GM12878 (cell line): ENCODE measurements at regions not wholly inside any gene's neighbourhood (a gene's known extent, or its start where the extent isn't known, plus 50 kb on each side); places are given as distances from the start of the nearest gene placed in this dataset.

Source experiments
- ATAC-seq: fragments of 200-7000 bp; cut with Tn5 transposase; 3 replicates; pipeline ENCODE4 v1.9.1; 2020; ENCODE audit warnings: mild to moderate bottlenecking, moderate library complexity
- BruUV-seq: library from RNA; stranded (reverse); fragments of 400-500 nt; replicated peaks from 2 replicates; lab custom pipeline; 2021; lab: Mats Ljungman, UMichigan
- CTCF ChIA-PET: fragments of 300-600 bp; sonication (Branson Sonifier 250); formaldehyde crosslinking; extraction: SDS; loops from one replicate; lab custom pipeline; 2021; ENCODE audit warnings: inconsistent platforms; lab: Yijun Ruan, JAX
- POLR2A ChIA-PET: fragments of 350-600 bp; formaldehyde crosslinking; extraction: SDS; loops from one replicate; lab custom pipeline; 2021; ENCODE audit warnings: inconsistent platforms; lab: Charles Lee
- RAD21 ChIA-PET: fragments of 300-600 bp; sonication (Branson Sonifier 250); formaldehyde crosslinking; loops from one replicate; lab custom pipeline; 2023; ENCODE audit warnings: antibody characterized with exemption; ENCODE audit not compliant: unreplicated experiment; lab: Charles Lee
- SMC1A ChIA-PET: fragments of 300-600 bp; sonication (Branson Sonifier 250); formaldehyde crosslinking; loops from one replicate; lab custom pipeline; 2023; ENCODE audit not compliant: unreplicated experiment, uncharacterized antibody; lab: Charles Lee
- DNase-seq: peaks from one replicate; pipeline ENCODE4 v3.0.0-alpha.2; 2011; ENCODE audit warnings: low read depth, low spot score
- FAIRE-seq: peaks from 3 replicates; lab custom pipeline; 2011; peaks lifted over from hg19 to GRCh38; lab: Jason Lieb, UNC
- H2AFZ ChIP-seq: 2 replicates; pipeline ENCODE4 v1.6.0; 2011; ENCODE audit warnings: low read depth, low read length, control low read depth; ENCODE audit not compliant: control insufficient read depth
- H3K27ac ChIP-seq: 2 replicates; pipeline ENCODE4 v1.5.1; 2011; ENCODE audit warnings: control low read depth; ENCODE audit not compliant: control insufficient read depth, insufficient read depth
- H3K27me3 ChIP-seq, 2 experiments: replicated peaks in 1 of 2; 2 replicates each; pipeline versions ENCODE4 v1.6.0 to v1.6.1; 2011; ENCODE audit warnings: low read length in 1 of 2; ENCODE audit not compliant: control insufficient read depth in 2 of 2, insufficient read depth in 2 of 2
- H3K36me3 ChIP-seq, 2 experiments: 2 replicates each; pipeline ENCODE4 v1.5.1; 2011; ENCODE audit warnings: low read length in 1 of 2; ENCODE audit not compliant: control insufficient read depth in 2 of 2, insufficient read depth in 2 of 2
- H3K4me1 ChIP-seq: 2 replicates; pipeline ENCODE4 v1.6.1; 2011; ENCODE audit warnings: mild to moderate bottlenecking, low read length, moderate library complexity, mixed read lengths; ENCODE audit not compliant: control insufficient read depth, insufficient read depth
- H3K4me2 ChIP-seq: 2 replicates; pipeline ENCODE4 v1.6.0; 2011; ENCODE audit warnings: control low read depth; ENCODE audit not compliant: control insufficient read depth, insufficient read depth
- H3K4me3 ChIP-seq: fragments of 200-600 bp; sonication (generic); 2 replicates; pipeline ENCODE4 v1.5.1; 2016
- H3K79me2 ChIP-seq: 2 replicates; pipeline ENCODE4 v1.6.0; 2011; ENCODE audit warnings: low read length; ENCODE audit not compliant: control insufficient read depth, insufficient read depth
- H3K9ac ChIP-seq: 2 replicates; pipeline ENCODE4 v1.8.0; 2011; ENCODE audit warnings: low read length, control low read depth, mixed read lengths; ENCODE audit not compliant: control insufficient read depth, insufficient read depth
- H3K9me3 ChIP-seq: replicated peaks from 3 replicates; pipeline ENCODE4 v1.5.1; 2011; ENCODE audit warnings: mild to moderate bottlenecking, low read length; ENCODE audit not compliant: control insufficient read depth, insufficient read depth
- H4K20me1 ChIP-seq: 2 replicates; pipeline ENCODE4 v1.6.0; 2011; ENCODE audit not compliant: control insufficient read depth, insufficient read depth
- ASH2L ChIP-seq: fragments of 300-600, 200-600 bp; sonication (generic); IDR thresholded peaks from 2 replicates; pipeline ENCODE4 v1.6.1; 2017; ENCODE audit warnings: low read depth, mild to moderate bottlenecking, borderline replicate concordance
- BCL11A ChIP-seq: IDR thresholded peaks from 2 replicates; pipeline ENCODE4 v1.6.1; 2011; ENCODE audit warnings: low read depth, low read length
- BRCA1 ChIP-seq: IDR thresholded peaks from 2 replicates; pipeline ENCODE4 v1.6.1; 2011; ENCODE audit warnings: low read depth, low read length, improper control_type of control experiment
- CBX3 ChIP-seq: fragments of 200-600 bp; sonication (generic); IDR thresholded peaks from 2 replicates; pipeline ENCODE4 v1.6.1; 2016; ENCODE audit warnings: low read depth, borderline replicate concordance
- CBX5 ChIP-seq: sonication (generic); IDR thresholded peaks from 2 replicates; pipeline ENCODE4 v1.6.1; 2016; ENCODE audit warnings: low read depth, moderate library complexity, mild to moderate bottlenecking, inconsistent platforms
- CEBPB ChIP-seq, 2 experiments: fragments of 150-350 bp in 1 of 2; IDR thresholded peaks; 2 replicates each; pipeline ENCODE4 v1.6.1; 2012 to 2014; ENCODE audit warnings: low read depth in 2 of 2, low read length in 2 of 2, borderline replicate concordance in 1 of 2, inconsistent platforms in 1 of 2
- CHD1 ChIP-seq: IDR thresholded peaks from 2 replicates; pipeline ENCODE4 v1.6.1; 2012; ENCODE audit warnings: low read depth, low read length, improper control_type of control experiment
- EZH2 ChIP-seq: IDR thresholded peaks from 2 replicates; pipeline ENCODE4 v1.6.1; 2012; ENCODE audit warnings: low read depth, mild to moderate bottlenecking, control low read depth, inconsistent platforms, low read length, borderline replicate concordance; ENCODE audit not compliant: control insufficient read depth
- GATAD2B ChIP-seq: fragments of 450-650 bp; conservative IDR thresholded peaks from 2 replicates; pipeline ENCODE4 v1.6.1; 2017; ENCODE audit warnings: low read depth, mild to moderate bottlenecking, moderate library complexity
- IRF4 ChIP-seq: IDR thresholded peaks from 2 replicates; pipeline ENCODE4 v1.6.1; 2011; ENCODE audit warnings: low read depth, low read length
- JUNB ChIP-seq: IDR thresholded peaks from 2 replicates; pipeline ENCODE4 v1.6.1; 2016; ENCODE audit warnings: antibody characterized with exemption, mild to moderate bottlenecking
- KAT2A ChIP-seq: conservative IDR thresholded peaks from 2 replicates; pipeline ENCODE4 v1.6.1; 2011; ENCODE audit warnings: low read depth, low read length; ENCODE audit not compliant: control insufficient read depth
- KLF5 ChIP-seq: fragments of 450-650 bp; IDR thresholded peaks from 2 replicates; pipeline ENCODE4 v1.6.1; 2014; ENCODE audit warnings: mild to moderate bottlenecking; ENCODE audit not compliant: partially characterized antibody
- NR2C2 ChIP-seq: IDR thresholded peaks from 2 replicates; pipeline ENCODE4 v1.6.1; 2011; ENCODE audit warnings: borderline replicate concordance, low read depth; ENCODE audit not compliant: control insufficient read depth, insufficient read length
- PML ChIP-seq: IDR thresholded peaks from 2 replicates; pipeline ENCODE4 v1.6.1; 2012; ENCODE audit warnings: low read length, inconsistent platforms
- POLR2AphosphoS2 ChIP-seq: IDR thresholded peaks from 2 replicates; pipeline ENCODE4 v1.6.1; 2011; ENCODE audit warnings: low read depth, mild to moderate bottlenecking, low read length, improper control_type of control experiment, moderate library complexity
- SMARCA5 ChIP-seq: fragments of 450-650 bp; IDR thresholded peaks from 2 replicates; pipeline ENCODE4 v1.6.1; 2017; ENCODE audit warnings: mild to moderate bottlenecking
- TARDBP ChIP-seq: IDR thresholded peaks from 2 replicates; pipeline ENCODE4 v1.6.1; 2016; ENCODE audit warnings: borderline replicate concordance
- whole genome bisulfite sequencing: methylation state at CpG from one replicate; pipeline ENCODE4 v1.1.6; 2016; ENCODE audit warnings: low lambda C conversion rate; ENCODE audit not compliant: insufficient replicate concordance, insufficient coverage; ENCODE audit errors: missing lambda C conversion rate; 5-methylcytosine and 5-hydroxymethylcytosine counted together
- in situ Hi-C: fragments of 300-500 bp; cut with MboI; formaldehyde crosslinking; loops from 9 replicates; pipeline ENCODE4 v1.14.3; 2018; ENCODE audit warnings: mixed read lengths
- intact Hi-C: fragments of 100-400 bp; cut with micrococcal nuclease; formaldehyde crosslinking; loops from one replicate; pipeline ENCODE4 v1.14.2; 2022; ENCODE audit not compliant: unreplicated experiment
- TF ChIP-seq, protein P1 (sequence below): fragments of 450-650 bp; IDR thresholded peaks from 2 replicates; pipeline ENCODE4 v1.6.1; 2016; ENCODE audit warnings: mild to moderate bottlenecking

DNA sequence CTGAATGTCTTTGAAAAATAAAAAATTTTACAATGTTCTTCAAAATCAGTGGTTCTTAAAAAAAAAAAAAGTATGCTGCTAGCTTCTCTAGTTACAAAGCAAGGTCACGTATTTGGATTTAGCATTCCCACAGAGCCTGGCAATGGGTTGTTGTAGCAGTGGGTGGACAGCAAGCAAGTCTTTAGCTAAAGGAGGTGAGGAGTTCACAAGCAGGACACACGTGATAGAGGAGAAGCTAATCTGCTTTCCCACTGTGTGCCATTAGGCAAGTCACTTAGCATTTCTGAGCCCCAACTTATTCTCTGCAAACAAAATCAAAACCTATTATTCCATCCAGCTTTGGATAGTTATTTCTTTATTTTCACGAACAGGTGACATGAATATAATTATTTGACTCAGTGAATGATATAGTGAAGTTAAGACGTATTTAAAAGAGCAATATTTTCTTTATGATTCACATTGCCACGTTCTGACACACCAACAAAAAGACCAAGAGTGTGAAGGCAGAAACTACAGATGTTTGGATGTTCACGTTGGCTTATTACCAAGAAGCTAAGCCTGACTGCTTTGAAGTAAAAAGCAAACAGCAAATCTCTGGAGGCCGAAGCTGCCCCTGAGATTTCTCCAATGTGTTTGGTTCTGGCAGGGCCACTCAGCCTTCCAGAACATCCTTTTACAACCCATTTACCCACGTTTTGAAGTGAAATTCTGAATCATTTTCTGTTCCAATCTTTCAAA is 612.1 kb upstream of the CDH6 start:
- SMC1A ChIA-PET, result no interaction called here
- no peaks in the 10 kb centered on the region for H4K20me1 ChIP-seq
- no peaks in the 10 kb centered on the region for H3K36me3 ChIP-seq
- no peaks in the 10 kb centered on the region for H3K79me2 ChIP-seq
- no peak for DNase-seq
- intact Hi-C loops, result no loop called here
- no peak for FAIRE-seq
- RAD21 ChIA-PET, result no interaction called here
- POLR2A ChIA-PET, result no interaction called here
- H2AFZ ChIP-seq, result no peak overlapping the region
- TF ChIP-seq BCL11A (no peak), SMARCA5 (no peak), EZH2 (no peak), CHD1 (no peak), IRF4 (no peak), TARDBP (no peak), BRCA1 (no peak), KLF5 (no peak), GATAD2B (no peak), KAT2A (no peak), CBX5 (no peak), ASH2L (no peak), POLR2AphosphoS2 (no peak), CEBPB (IDR thresholded peaks at IDR 0.05; ENCODE audit: borderline replicate concordance in 1 of 2, low read depth in 2 of 2, low read length in 2 of 2) (no peak), PML (no peak), NR2C2 (no peak), CBX3 (no peak), JUNB (no peak)
- TF ChIP-seq, protein P1, sequence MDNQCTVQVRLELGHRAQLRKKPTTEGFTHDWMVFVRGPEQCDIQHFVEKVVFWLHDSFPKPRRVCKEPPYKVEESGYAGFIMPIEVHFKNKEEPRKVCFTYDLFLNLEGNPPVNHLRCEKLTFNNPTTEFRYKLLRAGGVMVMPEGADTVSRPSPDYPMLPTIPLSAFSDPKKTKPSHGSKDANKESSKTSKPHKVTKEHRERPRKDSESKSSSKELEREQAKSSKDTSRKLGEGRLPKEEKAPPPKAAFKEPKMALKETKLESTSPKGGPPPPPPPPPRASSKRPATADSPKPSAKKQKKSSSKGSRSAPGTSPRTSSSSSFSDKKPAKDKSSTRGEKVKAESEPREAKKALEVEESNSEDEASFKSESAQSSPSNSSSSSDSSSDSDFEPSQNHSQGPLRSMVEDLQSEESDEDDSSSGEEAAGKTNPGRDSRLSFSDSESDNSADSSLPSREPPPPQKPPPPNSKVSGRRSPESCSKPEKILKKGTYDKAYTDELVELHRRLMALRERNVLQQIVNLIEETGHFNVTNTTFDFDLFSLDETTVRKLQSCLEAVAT, result no peak
- no TSS peak for BruUV-seq
- CTCF ChIA-PET, result interaction anchor here (1.0 kb wide), 1 partner anchor 9 kb away, joined by 6 read pairs; no protein-coding TSS in a partner anchor
- WGBS, result 5% methylated on average over 8 of the region's 8 CpGs
- H3K27me3 ChIP-seq, result no peaks in the 10 kb centered on the region
- H3K27ac ChIP-seq, result no peak overlapping the region
- H3K9ac ChIP-seq, result no peak overlapping the region
- no peak overlapping the region for H3K4me2 ChIP-seq
- H3K4me1 ChIP-seq, result no peaks in the 10 kb centered on the region
- in situ Hi-C loops, result no loop called here
- no peak overlapping the region for H3K4me3 ChIP-seq
- no peaks in the 10 kb centered on the region for H3K9me3 ChIP-seq
- no peak for ATAC-seq
